H1 (cell line): ENCODE measurements at regions not wholly inside any gene's neighbourhood (a gene's known extent, or its start where the extent isn't known, plus 50 kb on each side); places are given as distances from the start of the nearest gene placed in this dataset.

Source experiments
- CTCF ChIA-PET: fragments of 300-600 bp; sonication (Branson Sonifier 250); formaldehyde crosslinking; loops from one replicate; lab custom pipeline; 2021; ENCODE audit not compliant: partially characterized antibody; lab: Charles Lee
- POLR2A ChIA-PET: fragments of 300-600 bp; sonication (Branson Sonifier 250); formaldehyde crosslinking; loops from one replicate; lab custom pipeline; 2021; ENCODE audit warnings: inconsistent platforms; ENCODE audit not compliant: partially characterized antibody; lab: Charles Lee
- DNase-seq, 2 experiments: peaks; one replicate each; pipeline versions ENCODE4 v3.0.0 to v3.0.0-alpha.2; 2010 to 2022; ENCODE audit warnings: low spot score in 2 of 2, low read depth in 1 of 2, mixed read lengths in 1 of 2
- FAIRE-seq: peaks from 2 replicates; lab custom pipeline; 2011; peaks lifted over from hg19 to GRCh38; lab: Jason Lieb, UNC
- H2AFZ ChIP-seq: 2 replicates; pipeline ENCODE4 v1.8.1; 2012; ENCODE audit warnings: low read length, inconsistent platforms
- H2AK5ac ChIP-seq: 2 replicates; pipeline ENCODE4 v1.6.1; 2013; ENCODE audit warnings: low read depth, low read length
- H2BK120ac ChIP-seq: replicated peaks from 2 replicates; pipeline ENCODE3; 2013; ENCODE audit warnings: low read depth, low read length, inconsistent platforms
- H2BK12ac ChIP-seq: 2 replicates; pipeline ENCODE4 v1.6.1; 2013; ENCODE audit warnings: low read depth, low read length
- H2BK15ac ChIP-seq: 2 replicates; pipeline ENCODE4 v1.6.1; 2013; ENCODE audit warnings: low read length
- H2BK20ac ChIP-seq: 2 replicates; pipeline ENCODE4 v1.6.1; 2013; ENCODE audit warnings: low read length
- H2BK5ac ChIP-seq: 2 replicates; pipeline ENCODE4 v1.6.1; 2013; ENCODE audit warnings: low read depth, low read length
- H3K14ac ChIP-seq: 2 replicates; pipeline ENCODE4 v1.6.1; 2013; ENCODE audit warnings: inconsistent platforms; ENCODE audit not compliant: insufficient read length
- H3K18ac ChIP-seq: 2 replicates; pipeline ENCODE4 v1.6.1; 2013; ENCODE audit warnings: low read length; ENCODE audit errors: extremely low read depth
- H3K23ac ChIP-seq: 2 replicates; pipeline ENCODE4 v1.6.1; 2013; ENCODE audit warnings: inconsistent platforms; ENCODE audit not compliant: insufficient read length
- H3K23me2 ChIP-seq: 2 replicates; pipeline ENCODE4 v1.6.1; 2013; ENCODE audit warnings: low read depth, low read length
- H3K27ac ChIP-seq: 2 replicates; pipeline ENCODE4 v1.6.1; 2011; ENCODE audit warnings: low read depth, low read length, inconsistent platforms
- H3K27me3 ChIP-seq, 4 experiments: replicated peaks in 1 of 4; 1 replicate in 1 of 4; 2 replicates in 3 of 4; pipeline versions ENCODE4 v1.6.1 to v1.8.1; 2011 to 2013; ENCODE audit warnings: low read length in 3 of 4, mild to moderate bottlenecking in 3 of 4, inconsistent platforms in 2 of 4, mixed read lengths in 2 of 4, moderate library complexity in 1 of 4; ENCODE audit not compliant: control insufficient read depth in 3 of 4, insufficient read depth in 3 of 4; ENCODE audit errors: extremely low read depth in 1 of 4
- H3K36me3 ChIP-seq, 4 experiments: 2 replicates each; pipeline versions ENCODE4 v1.6.1 to v1.8.1; 2011 to 2013; ENCODE audit warnings: mild to moderate bottlenecking in 4 of 4, low read length in 3 of 4, moderate library complexity in 2 of 4, control low read depth in 1 of 4, inconsistent platforms in 1 of 4; ENCODE audit not compliant: insufficient read depth in 4 of 4, control insufficient read depth in 2 of 4
- H3K4ac ChIP-seq: replicated peaks from 2 replicates; pipeline ENCODE3; 2013; ENCODE audit warnings: low read length, low read depth, mixed read lengths, inconsistent platforms; ENCODE audit not compliant: insufficient read length
- H3K4me1 ChIP-seq, 4 experiments: replicated peaks in 1 of 4; 1 replicate in 1 of 4; 2 replicates in 3 of 4; pipeline versions ENCODE4 v1.6.1 to v1.8.1; 2011 to 2013; ENCODE audit warnings: low read length in 3 of 4, inconsistent platforms in 2 of 4, mixed read lengths in 1 of 4; ENCODE audit not compliant: insufficient read depth in 4 of 4, control insufficient read depth in 3 of 4
- H3K4me2 ChIP-seq, 2 experiments: 2 replicates each; pipeline versions ENCODE4 v1.6.1 to v1.8.1; 2011 to 2013; ENCODE audit warnings: low read depth in 2 of 2, low read length in 2 of 2, control low read depth in 1 of 2, inconsistent platforms in 1 of 2, mild to moderate bottlenecking in 1 of 2; ENCODE audit not compliant: insufficient read depth in 1 of 2
- H3K4me3 ChIP-seq, 4 experiments: fragments of 200-600, 300-600 bp in 1 of 4; sonication (generic), shearing (Covaris generic), sonication (Bioruptor Twin) in 1 of 4; 2 replicates each; pipeline versions ENCODE4 v1.5.1 to v1.8.1; 2011 to 2016; ENCODE audit warnings: low read length in 4 of 4, low read depth in 3 of 4, control low read depth in 2 of 4, inconsistent platforms in 2 of 4, mild to moderate bottlenecking in 2 of 4, mixed read lengths in 1 of 4, moderate library complexity in 1 of 4; ENCODE audit not compliant: insufficient read depth in 2 of 4; ENCODE audit errors: extremely low read depth in 1 of 4
- H3K56ac ChIP-seq: replicated peaks from 2 replicates; pipeline ENCODE3; 2013; ENCODE audit warnings: low read depth, mild to moderate bottlenecking, mixed read lengths, low read length, inconsistent platforms; ENCODE audit not compliant: insufficient read length
- H3K79me1 ChIP-seq: 2 replicates; pipeline ENCODE4 v1.6.1; 2013; ENCODE audit warnings: low read depth, low read length, control low read depth
- H3K79me2 ChIP-seq, 2 experiments: 2 replicates each; pipeline versions ENCODE4 v1.6.1 to v1.8.1; 2012 to 2013; ENCODE audit warnings: low read length in 2 of 2, mild to moderate bottlenecking in 2 of 2, inconsistent platforms in 1 of 2; ENCODE audit not compliant: insufficient read depth in 2 of 2, control insufficient read depth in 1 of 2
- H3K9ac ChIP-seq, 4 experiments: replicated peaks in 1 of 4; 1 replicate in 1 of 4; 2 replicates in 3 of 4; pipeline versions ENCODE4 v1.6.1 to v1.8.1; 2011 to 2013; ENCODE audit warnings: low read depth in 3 of 4, low read length in 3 of 4, control low read depth in 2 of 4, mild to moderate bottlenecking in 2 of 4, moderate library complexity in 2 of 4, inconsistent platforms in 1 of 4; ENCODE audit errors: extremely low read depth in 1 of 4
- H3K9me3 ChIP-seq, 2 experiments: 2 replicates each; pipeline versions ENCODE4 v1.6.1 to v1.8.1; 2012 to 2013; ENCODE audit warnings: mild to moderate bottlenecking in 2 of 2, moderate library complexity in 2 of 2, control low read depth in 1 of 2, inconsistent platforms in 1 of 2, low read depth in 1 of 2, low read length in 1 of 2, mixed read lengths in 1 of 2; ENCODE audit not compliant: insufficient read depth in 2 of 2
- H4K20me1 ChIP-seq, 2 experiments: replicated peaks in 1 of 2; 2 replicates each; pipeline versions ENCODE3 to v1.8.1; 2011 to 2013; ENCODE audit warnings: inconsistent platforms in 2 of 2, low read length in 2 of 2, mild to moderate bottlenecking in 1 of 2; ENCODE audit not compliant: insufficient read depth in 2 of 2, control insufficient read depth in 1 of 2
- H4K5ac ChIP-seq: 2 replicates; pipeline ENCODE4 v1.6.1; 2013; ENCODE audit warnings: low read length, low read depth, mixed read lengths, inconsistent platforms; ENCODE audit not compliant: insufficient read length
- H4K8ac ChIP-seq: 2 replicates; pipeline ENCODE4 v1.8.0; 2013; ENCODE audit warnings: mild to moderate bottlenecking, moderate library complexity, low read length, inconsistent platforms; ENCODE audit not compliant: insufficient read depth; ENCODE audit errors: extremely low read depth
- H4K91ac ChIP-seq: replicated peaks from 2 replicates; pipeline ENCODE3; 2013; ENCODE audit warnings: low read length, mixed read lengths, inconsistent platforms; ENCODE audit not compliant: insufficient read length
- BCL11A ChIP-seq, 2 experiments: IDR thresholded peaks; one replicate each; pipeline ENCODE4 v1.6.1; 2011; ENCODE audit warnings: low read depth in 2 of 2, low read length in 2 of 2, mild to moderate bottlenecking in 2 of 2
- BRCA1 ChIP-seq: IDR thresholded peaks from 2 replicates; pipeline ENCODE4 v1.6.1; 2012; ENCODE audit warnings: low read depth, low read length, improper control_type of control experiment
- CHD1 ChIP-seq: IDR thresholded peaks from 2 replicates; pipeline ENCODE4 v1.6.1; 2012; ENCODE audit warnings: low read depth, low read length, improper control_type of control experiment
- CTBP2 ChIP-seq: IDR thresholded peaks from 2 replicates; pipeline ENCODE4 v1.7.0; 2011; ENCODE audit warnings: borderline replicate concordance, mild to moderate bottlenecking, moderate library complexity, mixed read lengths, low read length; ENCODE audit not compliant: insufficient read depth, insufficient read length
- EZH2 ChIP-seq: fragments of 200-600 bp; sonication (generic); IDR thresholded peaks from 2 replicates; pipeline ENCODE4 v1.7.1; 2012; ENCODE audit warnings: low read depth, mild to moderate bottlenecking, moderate library complexity, low read length, inconsistent platforms; ENCODE audit not compliant: severe bottlenecking
- FOSL1 ChIP-seq: IDR thresholded peaks from 2 replicates; pipeline ENCODE4 v1.6.1; 2011; ENCODE audit warnings: mild to moderate bottlenecking, low read depth, low read length, moderate library complexity; ENCODE audit not compliant: insufficient read depth
- HDAC2 ChIP-seq, 2 experiments: fragments of 300-600 bp in 1 of 2; sonication (generic) in 1 of 2; IDR thresholded peaks; 2 replicates each; pipeline ENCODE4 v1.6.1; 2011 to 2012; ENCODE audit warnings: low read depth in 2 of 2, low read length in 2 of 2, mild to moderate bottlenecking in 2 of 2, moderate library complexity in 2 of 2, borderline replicate concordance in 1 of 2, inconsistent platforms in 1 of 2
- JUN ChIP-seq: IDR thresholded peaks from 2 replicates; pipeline ENCODE4 v1.6.1; 2011; ENCODE audit warnings: low read depth, mild to moderate bottlenecking, improper control_type of control experiment, low read length
- POU5F1 ChIP-seq: IDR thresholded peaks from 2 replicates; pipeline ENCODE4 v1.6.1; 2011; ENCODE audit warnings: low read depth, mild to moderate bottlenecking, low read length, moderate library complexity
- RNF2 ChIP-seq: fragments of 200-900, 300-1000 bp; sonication (generic); IDR thresholded peaks from 2 replicates; pipeline ENCODE4 v1.7.1; 2016; ENCODE audit warnings: borderline replicate concordance, low read depth, mild to moderate bottlenecking, antibody characterized with exemption, low read length; ENCODE audit not compliant: poor library complexity, severe bottlenecking; ENCODE audit errors: missing control alignments
- SUZ12 ChIP-seq: fragments of 200-600 bp; sonication (generic); IDR thresholded peaks from 2 replicates; pipeline ENCODE4 v1.6.1; 2012; ENCODE audit warnings: mild to moderate bottlenecking, inconsistent platforms, low read length, moderate library complexity, mixed read lengths
- YY1 ChIP-seq: IDR thresholded peaks from 2 replicates; pipeline ENCODE4 v1.6.1; 2011; ENCODE audit warnings: low read depth, mild to moderate bottlenecking, low read length
- WGBS, 2 experiments: shearing (Covaris generic) in 1 of 2; methylation state at CpG; one replicate each; pipeline versions ENCODE4 v1.1.6 to v1.1.7; 2013 to 2015; ENCODE audit warnings: low lambda C conversion rate in 2 of 2, mixed read lengths in 2 of 2, inconsistent platforms in 1 of 2, low coverage in 1 of 2, missing lambda C conversion rate in 1 of 2; ENCODE audit not compliant: insufficient replicate concordance in 2 of 2, insufficient coverage in 1 of 2, insufficient read length in 1 of 2; ENCODE audit errors: extremely low coverage in 1 of 2, missing lambda C conversion rate in 1 of 2; 5-methylcytosine and 5-hydroxymethylcytosine counted together
- TF ChIP-seq, protein P1 (sequence below): IDR thresholded peaks from 2 replicates; pipeline ENCODE4 v1.6.1; 2011; ENCODE audit warnings: low read length, improper control_type of control experiment

DNA sequence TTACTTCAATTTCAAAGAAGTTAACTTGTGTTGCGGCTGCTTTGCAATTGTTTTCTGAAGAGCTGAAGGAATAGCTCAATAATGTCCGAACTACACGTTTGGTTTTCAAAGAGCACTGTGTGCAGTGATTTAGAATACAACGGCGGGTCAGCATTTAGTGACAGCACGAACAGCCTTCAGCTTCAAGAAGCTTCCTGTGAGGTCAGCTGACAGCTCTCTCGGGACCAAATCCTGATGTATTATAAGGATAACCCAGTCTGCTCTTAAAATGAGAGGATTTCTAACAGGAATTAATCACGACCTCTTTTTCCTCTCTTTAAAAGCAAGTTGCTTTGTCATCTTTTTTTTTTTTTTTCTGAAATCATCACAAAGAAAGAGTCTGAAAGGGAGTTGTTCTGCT is 97.9 kb upstream of the UNC13C start:
- Histone ChIP-seq H3K4me1 (no peaks in the 10 kb centered on the region), H3K27ac (no peak overlapping the region), H4K8ac (no peak overlapping the region), H2BK5ac (no peak overlapping the region), H3K27me3 (no peaks in the 10 kb centered on the region), H3K23ac (no peak overlapping the region), H3K4ac (no peak overlapping the region), H3K9me3 (peaks cover 0 to 11% of the 10 kb centered on the region in 2 experiments; a peak in 1 of 4 replicates), H2AK5ac (no peak overlapping the region), H4K5ac (no peak overlapping the region), H3K4me3 (no peak overlapping the region), H2BK120ac (no peak overlapping the region), H3K9ac (no peak overlapping the region), H2BK20ac (no peak overlapping the region), H3K14ac (no peak overlapping the region), H3K79me1 (no peaks in the 10 kb centered on the region), H3K56ac (no peak overlapping the region), H3K18ac (no peak overlapping the region), H4K20me1 (no peaks in the 10 kb centered on the region), H3K36me3 (no peaks in the 10 kb centered on the region), H2BK12ac (no peak overlapping the region), H3K79me2 (no peaks in the 10 kb centered on the region), H2AFZ (no peak overlapping the region), H3K23me2 (no peaks in the 10 kb centered on the region), H3K4me2 (no peak overlapping the region), H2BK15ac (no peak overlapping the region), H4K91ac (no peak overlapping the region)
- 90% methylated on average over 8 of the region's 8 CpGs; no CpG with 5 or more reads in 1 of the 2 experiments for WGBS, 2 experiments
- ChIA-PET POLR2A (no interaction called here), CTCF (interaction anchor here (1.3 kb wide), 2 partner anchors 11 kb away, joined by 3 to 4 read pairs; no protein-coding TSS in a partner anchor)
- no peak for DNase-seq
- no peak for FAIRE-seq
- no peak for TF ChIP-seq CHD1
- no peak for TF ChIP-seq EZH2
- no peak for TF ChIP-seq JUN
- no peak for TF ChIP-seq FOSL1
- TF ChIP-seq CTBP2, result no peak
- TF ChIP-seq BCL11A (IDR thresholded peaks at IDR 0.05; ENCODE audit: low read depth in 2 of 2, low read length in 2 of 2), result no peak
- TF ChIP-seq HDAC2 (IDR thresholded peaks at IDR 0.05; ENCODE audit: borderline replicate concordance in 1 of 2, low read depth in 2 of 2, low read length in 2 of 2), result no peak
- no peak for TF ChIP-seq SUZ12
- TF ChIP-seq RNF2, result no peak
- TF ChIP-seq, protein P1, sequence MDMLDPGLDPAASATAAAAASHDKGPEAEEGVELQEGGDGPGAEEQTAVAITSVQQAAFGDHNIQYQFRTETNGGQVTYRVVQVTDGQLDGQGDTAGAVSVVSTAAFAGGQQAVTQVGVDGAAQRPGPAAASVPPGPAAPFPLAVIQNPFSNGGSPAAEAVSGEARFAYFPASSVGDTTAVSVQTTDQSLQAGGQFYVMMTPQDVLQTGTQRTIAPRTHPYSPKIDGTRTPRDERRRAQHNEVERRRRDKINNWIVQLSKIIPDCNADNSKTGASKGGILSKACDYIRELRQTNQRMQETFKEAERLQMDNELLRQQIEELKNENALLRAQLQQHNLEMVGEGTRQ, result no peak
- no peak for TF ChIP-seq BRCA1
- no peak for TF ChIP-seq YY1
- no peak for TF ChIP-seq POU5F1
